GM18909 (cell line): ENCODE measurements at regions not wholly inside any gene's neighbourhood (a gene's known extent, or its start where the extent isn't known, plus 50 kb on each side); places are given as distances from the start of the nearest gene placed in this dataset.

Experiments
- ATAC-seq: cut with Tn5 transposase; IDR thresholded peaks from one replicate; pipeline ENCODE4 v1.9.1; 2021; ENCODE audit warnings: mild to moderate bottlenecking; ENCODE audit not compliant: unreplicated experiment, poor library complexity

DNA sequence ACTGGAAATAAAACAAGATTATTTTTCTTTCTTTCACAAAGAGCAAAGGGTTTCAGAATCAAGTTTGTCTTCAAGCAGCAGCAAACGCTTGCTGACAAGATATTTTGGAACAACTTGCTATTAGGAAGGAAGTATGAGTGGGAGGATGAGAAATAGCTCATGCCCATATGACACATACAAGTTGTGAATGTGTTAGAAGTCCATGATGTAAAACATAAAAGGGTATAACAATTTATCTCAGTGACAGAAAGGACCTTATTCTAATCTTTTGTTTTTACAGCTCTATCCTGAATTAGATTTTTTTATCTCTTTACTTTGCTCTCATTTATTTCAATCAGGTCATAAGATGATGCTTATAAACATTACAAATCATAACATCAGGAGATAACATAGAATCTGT is 516.6 kb upstream of the MEF2C start:
- no peak for ATAC-seq

DNA sequence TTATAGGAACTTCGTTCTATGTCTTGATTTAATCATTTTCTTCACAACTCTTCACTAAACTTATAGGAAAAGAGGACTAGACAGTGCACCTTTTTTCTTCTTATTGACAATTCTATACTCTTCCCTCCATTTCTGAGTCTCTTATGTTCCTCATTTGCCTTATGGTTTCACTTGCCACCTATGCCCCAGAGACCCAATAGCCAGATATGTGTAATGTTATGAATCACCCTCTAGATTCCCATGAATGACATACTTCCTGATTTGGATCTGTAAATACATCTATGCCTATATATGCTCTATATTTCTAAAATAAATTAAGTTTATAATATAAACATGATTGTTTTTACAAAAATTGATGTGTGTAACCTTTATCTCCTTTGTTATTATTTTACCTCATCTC is 514.1 kb upstream of the MEF2C start:
- ATAC-seq, result peak; percentile 90

DNA sequence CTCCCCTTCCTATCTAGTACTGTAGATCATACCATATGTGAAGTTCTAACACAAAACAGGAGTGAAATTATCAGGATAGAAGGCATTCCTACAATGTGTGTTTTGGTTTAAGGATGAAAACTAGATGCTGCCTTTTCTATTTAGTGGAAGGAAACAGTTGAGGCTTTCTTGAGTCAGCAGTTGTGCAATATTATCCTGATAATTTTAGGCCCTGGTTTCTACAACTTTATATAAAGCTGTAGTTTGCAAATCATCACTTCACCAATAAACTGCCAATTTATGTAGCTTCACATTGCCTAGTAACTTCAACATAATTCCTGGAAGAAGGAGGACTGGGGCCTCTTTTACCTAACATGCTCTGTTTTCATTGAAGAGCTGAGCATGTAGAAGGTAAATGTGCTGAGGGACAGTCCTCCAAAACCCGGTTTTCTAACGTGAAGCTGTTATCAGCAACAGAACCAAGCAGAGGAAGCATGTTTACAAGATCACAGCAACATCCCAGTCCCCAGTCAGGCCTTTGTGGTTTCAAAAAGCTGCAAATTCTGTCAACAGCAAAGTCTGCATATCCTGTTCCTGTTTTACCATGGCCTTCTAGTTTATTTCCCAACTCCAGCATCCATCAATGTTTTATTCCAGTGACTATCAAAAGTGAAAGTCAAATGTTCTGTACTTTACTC is 513.4 kb upstream of the MEF2C start:
- peak; percentile 69 for ATAC-seq

DNA sequence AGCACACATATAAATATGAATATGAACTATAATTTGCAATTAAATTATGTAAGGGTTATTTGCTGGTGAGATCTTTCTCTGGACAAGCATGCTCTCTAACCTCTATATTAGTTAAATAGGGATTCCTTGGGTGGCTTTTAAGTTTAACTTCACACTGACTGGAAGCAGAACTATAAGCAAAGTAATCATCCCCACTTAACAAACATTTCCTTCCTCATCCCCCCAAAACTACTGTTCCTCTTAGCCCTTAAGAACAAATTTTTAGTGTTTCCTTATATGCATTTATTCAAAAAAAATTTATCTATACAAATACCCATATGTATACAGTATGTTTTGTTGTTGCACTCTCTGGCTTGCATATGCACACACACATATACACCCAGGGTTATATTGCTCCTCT is 512.1 kb upstream of the MEF2C start:
- ATAC-seq, result no peak

GRCh38 chr5:89388872-89389271 is 505.9 kb upstream of the MEF2C start:
- no peak for ATAC-seq

- ATAC-seq, result no peak
These were observed 501.4 kb upstream of the MEF2C start for GRCh38 chr5:89384391-89384790.

DNA sequence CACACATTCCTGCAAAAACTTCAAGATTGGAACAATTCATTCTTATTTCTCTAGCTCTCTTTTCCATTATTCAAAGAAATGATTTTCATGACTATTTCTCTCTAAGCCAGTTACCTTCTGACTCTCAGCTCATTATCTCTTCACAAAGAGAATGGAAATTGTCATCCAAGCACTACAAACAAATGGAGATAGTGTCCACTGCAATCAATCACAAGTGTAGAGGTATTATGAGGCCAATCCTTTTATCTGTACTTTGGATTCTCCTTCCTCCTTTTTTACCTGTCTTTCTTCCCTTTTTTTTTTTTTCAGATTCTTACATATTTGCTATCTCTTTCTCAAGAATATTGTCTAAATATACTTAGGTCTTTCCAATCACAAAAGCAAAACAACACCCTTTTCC is 497.7 kb upstream of the MEF2C start:
- ATAC-seq, result no peak

GRCh38 chr5:89377767-89378455 is 494.9 kb upstream of the MEF2C start:
- no peak for ATAC-seq

DNA sequence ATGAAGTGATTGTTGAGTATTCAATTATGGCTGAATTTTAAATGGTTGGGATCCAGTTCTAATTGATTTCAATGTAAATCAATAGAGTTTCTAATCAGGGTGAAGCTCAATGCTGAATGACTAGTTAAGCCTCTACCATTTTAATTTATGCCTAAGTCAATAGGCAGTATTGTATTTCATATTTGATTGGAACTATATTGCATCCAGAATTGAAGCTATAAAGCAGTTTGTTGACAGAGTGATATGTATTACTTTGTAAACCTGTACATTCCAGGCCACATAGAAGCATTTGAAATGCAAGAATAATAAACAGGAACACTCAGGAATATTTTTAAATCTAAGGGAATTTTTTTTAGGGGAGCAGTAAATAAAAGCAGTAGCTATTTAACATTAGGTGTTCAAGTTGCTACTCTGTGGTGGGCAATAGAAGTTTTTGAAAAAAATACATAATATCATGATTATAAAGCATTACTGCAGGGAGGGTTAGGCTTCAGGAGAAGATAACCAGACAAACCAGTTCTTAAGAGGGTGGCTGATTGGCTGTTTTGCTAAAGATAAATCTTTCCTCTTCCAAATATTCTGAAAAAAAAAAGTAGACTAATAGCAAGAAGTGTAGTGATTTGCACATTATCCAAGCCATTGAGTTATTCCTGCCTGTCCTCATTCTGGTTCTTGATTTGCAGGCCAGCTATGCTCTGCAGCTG is 492.0 kb upstream of the MEF2C start:
- no peak for ATAC-seq

DNA sequence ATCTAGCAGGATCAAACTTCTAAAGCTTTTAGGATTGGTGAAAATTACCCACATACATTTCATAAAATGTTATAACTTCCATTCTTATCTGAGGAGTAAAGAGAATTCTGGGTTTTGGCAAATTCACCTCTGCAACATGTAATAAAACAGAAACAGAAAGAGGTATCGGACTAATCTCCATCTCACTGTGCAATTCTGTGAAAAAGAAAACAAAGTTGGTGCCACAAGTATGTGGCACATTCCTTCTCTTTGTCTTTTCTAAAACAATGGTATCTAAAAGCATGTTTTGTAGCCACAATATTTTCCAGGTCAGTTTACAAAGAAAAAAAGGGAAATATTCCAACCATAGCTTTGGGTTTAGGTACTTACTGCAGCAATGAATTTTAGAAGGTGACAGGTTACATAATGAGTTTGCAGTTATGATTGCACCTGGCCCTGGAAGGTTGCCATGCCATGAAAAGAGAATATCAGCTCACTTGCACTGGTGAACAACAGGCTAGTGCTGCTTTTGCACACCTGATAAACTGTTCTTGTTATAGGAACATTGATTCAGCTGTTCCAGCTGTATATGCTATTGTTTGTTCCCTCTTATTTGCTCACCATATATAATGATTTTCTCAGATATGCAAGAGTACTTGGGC is 491.3 kb upstream of the MEF2C start:
- ATAC-seq, result no peak

DNA sequence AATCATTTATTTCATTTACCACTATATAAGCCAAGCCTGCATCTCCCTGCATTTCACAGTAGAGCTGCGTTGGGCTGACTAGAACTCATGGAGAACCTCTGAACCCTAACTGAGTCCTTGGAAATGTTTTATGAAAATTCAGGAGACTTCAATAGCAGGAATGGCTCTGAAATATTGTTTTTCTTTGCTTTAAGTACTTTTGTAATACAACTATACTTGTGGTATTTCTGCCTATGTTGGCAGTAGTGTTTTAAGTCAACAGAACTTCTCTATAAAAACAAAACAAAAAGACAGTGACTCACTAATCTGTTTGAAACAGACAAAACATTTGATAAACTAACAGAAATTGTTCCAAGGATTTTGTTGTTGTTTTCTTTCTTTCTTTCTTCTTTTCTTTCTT is 489.2 kb upstream of the MEF2C start:
- no peak for ATAC-seq

- no peak for ATAC-seq
These were observed 488.7 kb upstream of the MEF2C start for GRCh38 chr5:89371646-89372045.

DNA sequence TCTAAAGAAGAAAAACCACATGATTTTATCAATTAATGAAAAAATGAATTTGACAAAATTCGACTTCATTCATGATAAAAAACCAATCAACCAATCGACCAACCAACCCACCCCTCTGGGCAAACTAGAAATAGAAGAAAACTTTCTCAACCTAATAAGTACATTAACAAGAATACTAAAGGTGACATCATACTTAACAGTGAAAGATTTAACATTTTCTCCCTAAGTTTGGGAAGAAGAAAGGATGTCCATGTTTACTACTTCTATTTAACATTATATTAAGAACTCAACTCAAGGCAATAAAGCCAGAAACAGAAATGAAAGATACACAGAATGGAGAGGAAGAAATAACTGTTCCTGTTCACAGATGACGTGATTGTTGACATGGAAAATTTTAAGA is 476.1 kb upstream of the MEF2C start:
- ATAC-seq, result no peak

DNA sequence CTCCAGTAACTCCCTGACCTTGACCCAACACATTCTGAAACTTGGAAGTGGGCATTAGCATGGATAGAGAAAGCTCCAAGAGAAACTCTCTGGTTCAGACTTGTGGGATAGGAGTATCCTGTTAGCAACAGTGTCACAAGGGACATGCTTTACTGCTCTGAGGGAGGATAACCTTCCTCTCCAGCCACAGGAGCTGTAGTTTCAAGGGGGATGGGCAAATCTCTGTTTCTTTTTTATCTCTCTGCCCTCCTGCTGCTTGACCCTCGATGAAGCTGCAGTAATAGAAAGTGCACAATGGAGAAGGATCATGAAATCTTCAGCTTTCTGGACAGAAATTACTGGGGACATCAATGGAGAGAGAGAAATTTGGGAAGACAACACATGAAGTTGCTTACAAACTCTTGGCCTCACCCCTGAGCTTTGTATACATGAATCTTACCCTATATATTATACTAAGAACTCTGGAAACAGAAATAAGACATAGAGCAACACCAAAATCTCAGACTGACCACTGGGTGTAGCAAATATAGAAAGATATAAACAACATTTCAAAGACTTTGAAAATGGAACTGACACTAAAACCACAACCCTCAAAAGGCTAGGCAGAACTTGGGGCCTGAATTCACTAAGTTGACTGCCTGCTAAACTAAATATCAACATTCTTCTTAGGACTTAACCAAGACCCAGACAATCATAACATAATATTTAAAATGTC is 471.0 kb upstream of the MEF2C start:
- ATAC-seq, result peak; percentile 73

GRCh38 chr5:89351975-89352374 is 469.0 kb upstream of the MEF2C start:
- ATAC-seq, result no peak

DNA sequence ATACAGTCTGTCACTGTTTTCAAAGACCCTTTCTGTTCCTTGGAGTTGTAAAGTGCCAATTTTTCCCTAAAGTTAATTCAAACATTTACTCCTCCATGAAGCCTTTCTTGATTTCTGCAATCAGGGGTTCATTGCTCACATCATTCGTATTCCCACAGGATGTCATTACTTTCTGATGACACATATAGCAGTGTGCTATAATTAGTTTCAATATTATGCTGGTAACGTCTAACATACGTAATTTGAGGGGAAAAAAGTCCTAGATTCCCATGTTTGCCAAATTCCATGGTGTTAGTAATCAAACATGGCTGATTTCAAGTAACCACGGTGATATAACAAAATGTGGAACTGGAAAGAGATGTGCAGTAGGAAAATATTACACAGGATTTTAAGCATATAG is 468.2 kb upstream of the MEF2C start:
- no peak for ATAC-seq

DNA sequence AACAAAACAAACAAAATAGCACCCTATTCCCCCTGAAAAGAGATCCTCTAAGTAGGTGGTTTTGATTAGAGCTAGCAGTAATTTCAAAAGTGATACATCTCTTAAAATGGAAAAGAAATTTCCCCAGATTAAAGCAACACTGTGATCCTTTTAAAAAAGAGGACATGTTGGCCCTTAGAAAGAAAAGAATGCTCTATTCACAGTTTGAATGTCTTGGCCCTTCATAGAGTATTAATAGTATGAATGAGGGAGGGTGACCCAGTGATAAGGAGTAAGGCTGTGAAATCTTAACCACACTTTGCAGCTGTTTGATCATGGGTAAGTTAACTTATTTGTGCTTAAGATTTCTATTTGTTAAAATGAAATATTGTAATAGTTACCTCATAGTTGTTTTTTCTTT is 467.7 kb upstream of the MEF2C start:
- no peak for ATAC-seq

DNA sequence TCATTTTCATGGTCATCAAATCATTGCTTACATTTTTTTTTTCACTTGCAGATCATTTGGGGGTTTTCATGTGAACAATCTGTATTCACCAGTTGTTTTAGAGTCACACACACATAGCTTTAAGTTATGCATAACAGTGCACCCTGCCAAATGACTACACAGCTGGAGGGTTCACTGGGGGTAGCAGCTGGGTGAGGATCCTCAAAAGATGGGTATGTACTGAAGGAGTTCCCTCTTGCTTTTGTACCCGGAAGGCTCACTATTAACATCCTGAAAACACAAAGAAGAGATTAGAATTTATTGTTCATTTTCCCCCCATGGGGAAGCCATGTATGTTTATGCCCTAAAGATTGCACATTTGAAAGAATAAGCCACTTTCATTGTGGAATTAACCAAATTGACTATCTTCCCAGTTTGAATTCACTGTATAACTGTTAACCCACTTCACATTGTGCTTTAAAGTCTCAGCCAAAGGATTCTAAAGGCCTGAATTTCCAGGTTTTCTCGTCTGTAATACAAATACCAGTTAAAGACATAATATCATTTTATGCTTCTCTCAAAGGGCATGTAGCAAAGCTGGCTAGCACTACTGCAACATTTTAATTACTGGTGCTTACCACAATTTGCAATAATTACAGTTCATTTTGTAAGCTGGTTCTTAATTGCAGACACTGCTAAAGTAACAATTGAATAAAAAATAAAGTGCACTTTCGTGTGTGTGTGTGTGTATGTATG is 466.4 kb upstream of the MEF2C start:
- no peak for ATAC-seq

GRCh38 chr5:89346573-89346972 is 463.6 kb upstream of the MEF2C start:
- no peak for ATAC-seq

- ATAC-seq, result peak; percentile 94
These were observed 460.7 kb upstream of the MEF2C start for GRCh38 chr5:89343666-89344065.
